OCI-M1 (cell line): ENCODE measurements at regions not wholly inside any gene's neighbourhood (a gene's known extent, or its start where the extent isn't known, plus 50 kb on each side); places are given as distances from the start of the nearest gene placed in this dataset.
A peak's percentile ranks its signal among the peaks of the same experiment; 100 is the strongest.

ENCODE experiments used
- DNase-seq: peaks from one replicate; lab custom pipeline; 2025; lab: John Stamatoyannopoulos, UW

GRCh38 chr13:50682002-50682401 lies 161.5 kb downstream of the DLEU7 start:
- DNase-seq = no peak

GRCh38 chr13:50682966-50683365 lies 160.5 kb downstream of the DLEU7 start:
- no peak for DNase-seq

GRCh38 chr13:50684366-50684765 lies 159.1 kb downstream of the DLEU7 start:
- DNase-seq = no peak

GRCh38 chr13:50685491-50685890 lies 158.0 kb downstream of the DLEU7 start:
- peak; percentile 84 for DNase-seq

- DNase-seq = no peak
Measured at GRCh38 chr13:50685956-50686355, 157.5 kb downstream of the DLEU7 start.

GRCh38 chr13:50686551-50686950 lies 156.9 kb downstream of the DLEU7 start:
- peak; percentile 34 for DNase-seq

- DNase-seq = no peak
Measured at GRCh38 chr13:50687545-50687944, 155.9 kb downstream of the DLEU7 start.

- DNase-seq = no peak
Measured at GRCh38 chr13:50690006-50690405, 153.5 kb downstream of the DLEU7 start.

- peak; percentile 56 for DNase-seq
Measured at GRCh38 chr13:50691176-50691680, 152.3 kb downstream of the DLEU7 start.

GRCh38 chr13:50691681-50692263 lies 151.7 kb downstream of the DLEU7 start:
- peak; percentile 59 for DNase-seq

GRCh38 chr13:50692396-50692915 lies 151.0 kb downstream of the DLEU7 start:
- DNase-seq = no peak

GRCh38 chr13:50693727-50694126 lies 149.8 kb downstream of the DLEU7 start:
- DNase-seq = no peak

- no peak for DNase-seq
Measured at GRCh38 chr13:50697746-50698539, 145.5 kb downstream of the DLEU7 start.

- DNase-seq = peak; percentile 17
Measured at GRCh38 chr13:50699874-50700663, 143.4 kb downstream of the DLEU7 start.

GRCh38 chr13:50700664-50701305 lies 142.7 kb downstream of the DLEU7 start:
- no peak for DNase-seq

- DNase-seq = no peak
Measured at GRCh38 chr13:50701469-50701868, 142.0 kb downstream of the DLEU7 start.

- no peak for DNase-seq
Measured at GRCh38 chr13:50706505-50706904, 137.0 kb downstream of the DLEU7 start.

GRCh38 chr13:50707628-50708027 lies 135.9 kb downstream of the DLEU7 start:
- DNase-seq = no peak

GRCh38 chr13:50708461-50708860 lies 135.0 kb downstream of the DLEU7 start:
- no peak for DNase-seq

- peak; percentile 14 for DNase-seq
Measured at GRCh38 chr13:50709058-50709457, 134.4 kb downstream of the DLEU7 start.

- no peak for DNase-seq
Measured at GRCh38 chr13:50711131-50711815, 132.2 kb downstream of the DLEU7 start.
